ENCODE measurements at regions not wholly inside any gene's neighbourhood (a gene's known extent, or its start where the extent isn't known, plus 50 kb on each side); places are given as distances from the start of the nearest gene placed in this dataset.

- TF ChIP-seq JUNB (IDR thresholded peaks at IDR 0.05; ENCODE audit: unreplicated experiment), result no peak
- no peak for TF ChIP-seq EZH2 (IDR thresholded peaks at IDR 0.05; ENCODE audit: low read depth, unreplicated experiment)
- no peak for TF ChIP-seq NANOG (IDR thresholded peaks at IDR 0.05; ENCODE audit: borderline replicate concordance)
- TF ChIP-seq CREB1 (CRISPR knock-in tag; IDR thresholded peaks at IDR 0.05; ENCODE audit: low read depth), result no peak
- TF ChIP-seq EZH2phosphoT487 (IDR thresholded peaks at IDR 0.05; ENCODE audit: unreplicated experiment), result no peak
- TF ChIP-seq, protein P1, sequence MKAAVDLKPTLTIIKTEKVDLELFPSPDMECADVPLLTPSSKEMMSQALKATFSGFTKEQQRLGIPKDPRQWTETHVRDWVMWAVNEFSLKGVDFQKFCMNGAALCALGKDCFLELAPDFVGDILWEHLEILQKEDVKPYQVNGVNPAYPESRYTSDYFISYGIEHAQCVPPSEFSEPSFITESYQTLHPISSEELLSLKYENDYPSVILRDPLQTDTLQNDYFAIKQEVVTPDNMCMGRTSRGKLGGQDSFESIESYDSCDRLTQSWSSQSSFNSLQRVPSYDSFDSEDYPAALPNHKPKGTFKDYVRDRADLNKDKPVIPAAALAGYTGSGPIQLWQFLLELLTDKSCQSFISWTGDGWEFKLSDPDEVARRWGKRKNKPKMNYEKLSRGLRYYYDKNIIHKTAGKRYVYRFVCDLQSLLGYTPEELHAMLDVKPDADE (IDR thresholded peaks at IDR 0.05), result no peak
- TF ChIP-seq, protein P2, sequence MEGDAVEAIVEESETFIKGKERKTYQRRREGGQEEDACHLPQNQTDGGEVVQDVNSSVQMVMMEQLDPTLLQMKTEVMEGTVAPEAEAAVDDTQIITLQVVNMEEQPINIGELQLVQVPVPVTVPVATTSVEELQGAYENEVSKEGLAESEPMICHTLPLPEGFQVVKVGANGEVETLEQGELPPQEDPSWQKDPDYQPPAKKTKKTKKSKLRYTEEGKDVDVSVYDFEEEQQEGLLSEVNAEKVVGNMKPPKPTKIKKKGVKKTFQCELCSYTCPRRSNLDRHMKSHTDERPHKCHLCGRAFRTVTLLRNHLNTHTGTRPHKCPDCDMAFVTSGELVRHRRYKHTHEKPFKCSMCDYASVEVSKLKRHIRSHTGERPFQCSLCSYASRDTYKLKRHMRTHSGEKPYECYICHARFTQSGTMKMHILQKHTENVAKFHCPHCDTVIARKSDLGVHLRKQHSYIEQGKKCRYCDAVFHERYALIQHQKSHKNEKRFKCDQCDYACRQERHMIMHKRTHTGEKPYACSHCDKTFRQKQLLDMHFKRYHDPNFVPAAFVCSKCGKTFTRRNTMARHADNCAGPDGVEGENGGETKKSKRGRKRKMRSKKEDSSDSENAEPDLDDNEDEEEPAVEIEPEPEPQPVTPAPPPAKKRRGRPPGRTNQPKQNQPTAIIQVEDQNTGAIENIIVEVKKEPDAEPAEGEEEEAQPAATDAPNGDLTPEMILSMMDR (conservative IDR thresholded peaks at IDR 0.05; ENCODE audit: low read depth in 2 of 2), result no peak
- TF ChIP-seq ZNF331 (CRISPR knock-in tag; IDR thresholded peaks at IDR 0.05; ENCODE audit: low read depth), result no peak
- no peak for TF ChIP-seq STAT1 (IDR thresholded peaks at IDR 0.05; ENCODE audit: unreplicated experiment)
- TF ChIP-seq POLR2AphosphoS5 (IDR thresholded peaks at IDR 0.05; ENCODE audit: low read depth), result no peak
- TF ChIP-seq, protein P3, sequence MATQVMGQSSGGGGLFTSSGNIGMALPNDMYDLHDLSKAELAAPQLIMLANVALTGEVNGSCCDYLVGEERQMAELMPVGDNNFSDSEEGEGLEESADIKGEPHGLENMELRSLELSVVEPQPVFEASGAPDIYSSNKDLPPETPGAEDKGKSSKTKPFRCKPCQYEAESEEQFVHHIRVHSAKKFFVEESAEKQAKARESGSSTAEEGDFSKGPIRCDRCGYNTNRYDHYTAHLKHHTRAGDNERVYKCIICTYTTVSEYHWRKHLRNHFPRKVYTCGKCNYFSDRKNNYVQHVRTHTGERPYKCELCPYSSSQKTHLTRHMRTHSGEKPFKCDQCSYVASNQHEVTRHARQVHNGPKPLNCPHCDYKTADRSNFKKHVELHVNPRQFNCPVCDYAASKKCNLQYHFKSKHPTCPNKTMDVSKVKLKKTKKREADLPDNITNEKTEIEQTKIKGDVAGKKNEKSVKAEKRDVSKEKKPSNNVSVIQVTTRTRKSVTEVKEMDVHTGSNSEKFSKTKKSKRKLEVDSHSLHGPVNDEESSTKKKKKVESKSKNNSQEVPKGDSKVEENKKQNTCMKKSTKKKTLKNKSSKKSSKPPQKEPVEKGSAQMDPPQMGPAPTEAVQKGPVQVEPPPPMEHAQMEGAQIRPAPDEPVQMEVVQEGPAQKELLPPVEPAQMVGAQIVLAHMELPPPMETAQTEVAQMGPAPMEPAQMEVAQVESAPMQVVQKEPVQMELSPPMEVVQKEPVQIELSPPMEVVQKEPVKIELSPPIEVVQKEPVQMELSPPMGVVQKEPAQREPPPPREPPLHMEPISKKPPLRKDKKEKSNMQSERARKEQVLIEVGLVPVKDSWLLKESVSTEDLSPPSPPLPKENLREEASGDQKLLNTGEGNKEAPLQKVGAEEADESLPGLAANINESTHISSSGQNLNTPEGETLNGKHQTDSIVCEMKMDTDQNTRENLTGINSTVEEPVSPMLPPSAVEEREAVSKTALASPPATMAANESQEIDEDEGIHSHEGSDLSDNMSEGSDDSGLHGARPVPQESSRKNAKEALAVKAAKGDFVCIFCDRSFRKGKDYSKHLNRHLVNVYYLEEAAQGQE (IDR thresholded peaks at IDR 0.05; ENCODE audit: unreplicated experiment), result no peak
- no peak for TF ChIP-seq ZNF114 (CRISPR knock-in tag; IDR thresholded peaks at IDR 0.05)
- TF ChIP-seq ZNF462 (CRISPR knock-in tag; IDR thresholded peaks at IDR 0.05), result no peak
- Histone ChIP-seq H3K36me3 (ENCODE audit: insufficient read depth) (no peaks in the 10 kb centered on the region), H4K20me1 (replicated peaks; ENCODE audit: insufficient read depth) (no peaks in the 10 kb centered on the region), H3K4me3 (no peak overlapping the region), H2AFZ (no peak overlapping the region), H3K4me1 (ENCODE audit: insufficient read depth) (peaks cover 17% of the 10 kb centered on the region; the same call in 1 of the 2 replicates), H3F3A (replicated peaks; ENCODE audit: low read depth) (peaks cover 4% of the 10 kb centered on the region; the same call in 1 of the 2 replicates), H3K79me2 (replicated peaks; ENCODE audit: insufficient read depth) (no peaks in the 10 kb centered on the region), H3K9me2 (ENCODE audit: insufficient read depth) (peaks cover 5% of the 10 kb centered on the region; the same call in 1 of the 2 replicates), H3K4me2 (no peak overlapping the region), H3K27ac (ENCODE audit: low read depth) (no peak overlapping the region), H3K27me3 (ENCODE audit: insufficient read depth) (peaks cover 42% of the 10 kb centered on the region)
- Mint-ChIP-seq H3K4me1 (peaks cover 22% of the 10 kb centered on the region), H3K27ac (no peak overlapping the region), H3K36me3 (ENCODE audit: low read depth) (no peaks in the 10 kb centered on the region), H3K9me3 (no peaks in the 10 kb centered on the region), H3K27me3 (ENCODE audit: insufficient read depth, low read depth, poor library complexity) (peaks cover 36% of the 10 kb centered on the region), H3K4me3 (peak overlapping the region; percentile 13; the same call in 1 of the 3 replicates)
- ATAC-seq (no peak), DNase-seq (ENCODE audit: low spot score) (no peak)
Measured at GRCh38 chr12:30824311-30824710, 69.6 kb upstream of the CAPRIN2 start.
